ENCODE measurements at regions not wholly inside any gene's neighbourhood (a gene's known extent, or its start where the extent isn't known, plus 50 kb on each side); places are given as distances from the start of the nearest gene placed in this dataset.

DNA sequence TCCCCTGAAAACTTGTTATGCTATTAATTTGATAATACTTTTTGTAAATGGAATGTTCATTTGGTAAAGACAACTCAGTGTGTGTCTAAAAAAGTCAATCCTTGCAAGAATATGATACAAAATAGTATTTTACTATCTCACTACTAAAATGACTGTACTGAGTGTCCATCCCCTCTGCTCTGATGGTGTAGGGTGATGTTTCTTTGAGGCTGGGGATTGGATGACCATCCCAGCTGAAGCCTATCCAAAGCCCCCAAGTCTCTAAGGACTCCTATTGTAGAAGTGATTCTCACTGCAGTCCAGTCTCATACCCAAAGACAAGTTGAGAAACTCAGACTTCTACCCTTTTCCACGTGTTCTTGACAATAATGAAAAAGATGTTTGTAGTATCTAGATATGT is 1128.4 kb downstream of the BCL11B start:
- Histone ChIP-seq H3K4me3 (ENCODE audit: low read length) (no peak overlapping the region), H3K4me1 (ENCODE audit: control insufficient read depth, insufficient read depth, low read length) (peaks cover 2% of the 10 kb centered on the region; the same call in 1 of the 2 replicates), H3K36me3 (ENCODE audit: control insufficient read depth, insufficient read depth, low read length) (no peaks in the 10 kb centered on the region), H3K27ac (ENCODE audit: low read length) (no peak overlapping the region), H3K9me3 (ENCODE audit: control insufficient read depth, insufficient read depth, low read length) (no peaks in the 10 kb centered on the region), H3K27me3 (ENCODE audit: control insufficient read depth, insufficient read depth, low read length) (no peaks in the 10 kb centered on the region)
- DNase-seq (ENCODE audit: low read depth, low spot score) = no peak
- WGBS (ENCODE audit: insufficient coverage, insufficient read length) = no CpG with 5 or more reads among the region's 1 CpG

- Histone ChIP-seq H3K36me3 (ENCODE audit: control insufficient read depth, insufficient read depth, low read length) (no peaks in the 10 kb centered on the region), H3K27me3 (ENCODE audit: control insufficient read depth, insufficient read depth, low read length) (no peaks in the 10 kb centered on the region), H3K27ac (ENCODE audit: low read length) (no peak overlapping the region), H3K9me3 (ENCODE audit: control insufficient read depth, insufficient read depth, low read length) (no peaks in the 10 kb centered on the region), H3K4me3 (ENCODE audit: low read length) (no peak overlapping the region), H3K4me1 (ENCODE audit: control insufficient read depth, insufficient read depth, low read length) (no peaks in the 10 kb centered on the region)
- no peak for DNase-seq (ENCODE audit: low read depth, low spot score)
- no CpG with 5 or more reads among the region's 5 CpGs for WGBS (ENCODE audit: insufficient coverage, insufficient read length)
Observed at GRCh38 chr14:98144964-98145363, 1127.0 kb downstream of the BCL11B start.

DNA sequence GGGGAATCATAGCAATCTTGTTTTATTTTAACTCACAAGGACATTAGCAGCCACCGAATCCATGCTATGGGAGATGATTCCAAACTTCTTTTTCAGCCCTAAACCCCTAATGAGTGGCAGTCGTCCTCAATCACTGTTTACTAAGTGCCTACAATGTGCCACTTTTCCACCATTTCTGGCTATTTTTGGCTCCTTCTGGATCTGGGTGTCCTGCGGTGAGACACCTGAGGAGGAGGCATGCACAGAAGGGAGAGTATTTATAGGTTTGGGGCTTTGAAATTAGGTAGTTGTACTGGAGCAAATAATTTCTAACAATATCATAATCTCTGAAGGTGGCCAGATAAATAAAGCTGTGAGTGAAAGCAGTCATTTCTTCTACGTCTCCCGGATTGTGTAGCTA is 1125.6 kb downstream of the BCL11B start:
- Histone ChIP-seq H3K4me1 (ENCODE audit: control insufficient read depth, insufficient read depth, low read length) (no peaks in the 10 kb centered on the region), H3K4me3 (ENCODE audit: low read length) (no peak overlapping the region), H3K27ac (ENCODE audit: low read length) (no peak overlapping the region), H3K27me3 (ENCODE audit: control insufficient read depth, insufficient read depth, low read length) (no peaks in the 10 kb centered on the region), H3K9me3 (ENCODE audit: control insufficient read depth, insufficient read depth, low read length) (no peaks in the 10 kb centered on the region), H3K36me3 (ENCODE audit: control insufficient read depth, insufficient read depth, low read length) (no peaks in the 10 kb centered on the region)
- WGBS (ENCODE audit: insufficient coverage, insufficient read length) = no CpG with 5 or more reads among the region's 5 CpGs
- no peak for DNase-seq (ENCODE audit: low read depth, low spot score)

DNA sequence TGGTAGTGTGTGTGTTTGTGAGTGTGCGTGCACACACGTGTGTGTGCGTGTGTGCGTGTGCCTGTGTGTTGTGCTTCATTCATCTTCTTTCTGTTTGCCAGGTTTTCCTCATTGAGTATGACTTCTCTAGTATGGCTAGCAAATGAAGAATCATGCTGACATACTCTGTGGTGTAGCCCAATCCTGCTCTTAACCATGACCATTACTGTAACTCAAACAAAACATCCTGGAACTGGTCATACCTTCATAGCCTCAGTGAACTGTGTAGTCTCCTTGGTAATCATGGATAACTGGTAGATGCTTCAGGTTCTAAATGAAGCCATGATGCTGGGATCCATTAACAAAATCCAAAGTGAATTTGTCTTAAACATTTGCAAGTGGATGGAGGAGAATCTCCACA is 1117.7 kb downstream of the BCL11B start:
- H3K27me3 ChIP-seq (ENCODE audit: control insufficient read depth, insufficient read depth, low read length) = no peaks in the 10 kb centered on the region
- WGBS (ENCODE audit: insufficient coverage, insufficient read length) = no CpG with 5 or more reads among the region's 4 CpGs

DNA sequence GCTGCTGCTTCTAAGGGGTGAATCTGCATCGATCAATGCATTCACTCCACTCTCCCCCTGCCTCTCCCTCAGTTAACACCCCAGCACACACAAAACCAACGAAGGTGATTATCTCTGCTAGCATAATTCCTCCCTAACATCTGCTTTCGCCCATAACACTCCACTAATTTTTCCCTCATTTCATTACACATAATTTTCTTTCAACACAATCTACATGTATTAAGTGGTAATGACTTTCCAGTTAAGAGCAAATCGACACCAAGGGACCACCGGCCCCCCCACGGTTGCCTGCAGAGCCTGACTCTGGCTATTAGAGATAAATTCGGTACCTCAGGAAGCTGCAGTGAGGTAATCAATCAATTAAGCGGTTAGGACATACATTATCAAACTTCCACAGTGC is 1115.6 kb downstream of the BCL11B start:
- Histone ChIP-seq H3K27ac (ENCODE audit: low read length) (no peak overlapping the region), H3K36me3 (ENCODE audit: control insufficient read depth, insufficient read depth, low read length) (no peaks in the 10 kb centered on the region), H3K4me1 (ENCODE audit: control insufficient read depth, insufficient read depth, low read length) (no peaks in the 10 kb centered on the region), H3K9me3 (ENCODE audit: control insufficient read depth, insufficient read depth, low read length) (no peaks in the 10 kb centered on the region), H3K4me3 (ENCODE audit: low read length) (no peak overlapping the region), H3K27me3 (ENCODE audit: control insufficient read depth, insufficient read depth, low read length) (no peaks in the 10 kb centered on the region)
- no peak for DNase-seq (ENCODE audit: low read depth, low spot score)
- WGBS (ENCODE audit: insufficient coverage, insufficient read length) = 100% methylated on average over 2 of the region's 8 CpGs

More for the DNA sequence above, 1117.7 kb downstream of the BCL11B start:
- H3K9me3 ChIP-seq (ENCODE audit: control insufficient read depth, insufficient read depth, low read length) = no peaks in the 10 kb centered on the region
- no peaks in the 10 kb centered on the region for H3K36me3 ChIP-seq (ENCODE audit: control insufficient read depth, insufficient read depth, low read length)
- no peaks in the 10 kb centered on the region for H3K4me1 ChIP-seq (ENCODE audit: control insufficient read depth, insufficient read depth, low read length)
- DNase-seq (ENCODE audit: low read depth, low spot score) = no peak
- H3K27ac ChIP-seq (ENCODE audit: low read length) = no peak overlapping the region
- H3K4me3 ChIP-seq (ENCODE audit: low read length) = no peak overlapping the region

- DNase-seq (ENCODE audit: low read depth, low spot score) = no peak
- no peaks in the 10 kb centered on the region for H3K27me3 ChIP-seq (ENCODE audit: control insufficient read depth, insufficient read depth, low read length)
- no peak overlapping the region for H3K27ac ChIP-seq (ENCODE audit: low read length)
- H3K9me3 ChIP-seq (ENCODE audit: control insufficient read depth, insufficient read depth, low read length) = no peaks in the 10 kb centered on the region
- no peak overlapping the region for H3K4me3 ChIP-seq (ENCODE audit: low read length)
- no peaks in the 10 kb centered on the region; the same call in 1 of the 2 replicates for H3K36me3 ChIP-seq (ENCODE audit: control insufficient read depth, insufficient read depth, low read length)
- WGBS (ENCODE audit: insufficient coverage, insufficient read length) = no CpG with 5 or more reads among the region's 9 CpGs
- no peaks in the 10 kb centered on the region for H3K4me1 ChIP-seq (ENCODE audit: control insufficient read depth, insufficient read depth, low read length)
Observed at GRCh38 chr14:98160901-98161300, 1111.1 kb downstream of the BCL11B start.

GRCh38 chr14:98161356-98161755 is 1110.6 kb downstream of the BCL11B start:
- DNase-seq (ENCODE audit: low read depth, low spot score) = no peak
- Histone ChIP-seq H3K9me3 (ENCODE audit: control insufficient read depth, insufficient read depth, low read length) (no peaks in the 10 kb centered on the region), H3K27ac (ENCODE audit: low read length) (no peak overlapping the region), H3K36me3 (ENCODE audit: control insufficient read depth, insufficient read depth, low read length) (no peaks in the 10 kb centered on the region; the same call in 1 of the 2 replicates), H3K4me3 (ENCODE audit: low read length) (no peak overlapping the region), H3K4me1 (ENCODE audit: control insufficient read depth, insufficient read depth, low read length) (no peaks in the 10 kb centered on the region), H3K27me3 (ENCODE audit: control insufficient read depth, insufficient read depth, low read length) (no peaks in the 10 kb centered on the region)
- WGBS (ENCODE audit: insufficient coverage, insufficient read length) = no CpG with 5 or more reads among the region's 4 CpGs

DNA sequence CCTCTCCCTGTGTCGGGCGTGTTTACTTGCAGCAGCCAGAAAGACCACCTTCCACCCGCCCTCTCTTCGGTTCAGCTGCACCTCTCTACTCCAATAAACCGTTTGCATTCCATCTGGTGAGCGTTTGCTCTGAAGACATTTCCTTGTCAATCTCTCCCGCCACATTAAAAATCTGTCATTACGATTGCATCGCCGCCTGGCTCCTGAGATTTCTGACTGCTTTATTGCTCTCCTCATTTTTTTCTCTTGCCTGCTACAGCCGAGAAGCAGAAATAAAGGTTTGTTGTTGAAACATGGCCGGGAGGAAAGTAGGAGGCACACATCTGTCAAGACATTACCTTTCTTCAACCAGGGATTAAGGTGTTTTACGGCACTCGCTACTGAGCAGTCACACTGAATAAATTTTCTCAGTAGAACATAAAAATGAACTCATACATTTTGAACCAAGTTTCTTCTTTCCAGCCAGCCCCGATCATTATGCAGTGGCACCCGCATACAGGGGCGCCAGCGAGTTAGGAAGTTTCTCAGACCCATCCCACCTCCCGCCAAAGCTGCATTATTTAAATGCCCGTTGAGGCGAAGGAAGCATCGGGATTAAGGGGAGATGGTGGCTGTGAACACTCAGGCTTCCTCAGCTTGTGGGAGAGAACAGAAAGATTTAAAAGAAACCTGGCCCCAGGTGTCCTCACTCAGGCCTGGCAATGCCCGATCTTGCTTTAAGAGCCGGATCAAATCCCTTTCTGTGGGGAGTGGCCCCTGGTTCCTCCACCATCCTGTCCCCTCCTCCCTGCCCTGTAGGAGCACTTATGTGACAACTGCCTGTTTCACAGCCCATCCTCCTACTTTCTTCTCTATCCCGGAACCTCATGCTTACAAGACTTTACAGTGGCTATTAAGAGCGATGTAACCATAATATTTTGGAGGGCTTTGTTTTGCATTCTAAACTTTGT is 1108.9 kb downstream of the BCL11B start:
- WGBS (ENCODE audit: insufficient coverage, insufficient read length) = no CpG with 5 or more reads among the region's 26 CpGs
- Histone ChIP-seq H3K4me1 (ENCODE audit: control insufficient read depth, insufficient read depth, low read length) (no peaks in the 10 kb centered on the region), H3K27me3 (ENCODE audit: control insufficient read depth, insufficient read depth, low read length) (no peaks in the 10 kb centered on the region), H3K36me3 (ENCODE audit: control insufficient read depth, insufficient read depth, low read length) (no peaks in the 10 kb centered on the region; the same call in 1 of the 2 replicates), H3K4me3 (ENCODE audit: low read length) (no peak overlapping the region), H3K27ac (ENCODE audit: low read length) (no peak overlapping the region), H3K9me3 (ENCODE audit: control insufficient read depth, insufficient read depth, low read length) (no peaks in the 10 kb centered on the region)
- DNase-seq (ENCODE audit: low read depth, low spot score) = no peak

DNA sequence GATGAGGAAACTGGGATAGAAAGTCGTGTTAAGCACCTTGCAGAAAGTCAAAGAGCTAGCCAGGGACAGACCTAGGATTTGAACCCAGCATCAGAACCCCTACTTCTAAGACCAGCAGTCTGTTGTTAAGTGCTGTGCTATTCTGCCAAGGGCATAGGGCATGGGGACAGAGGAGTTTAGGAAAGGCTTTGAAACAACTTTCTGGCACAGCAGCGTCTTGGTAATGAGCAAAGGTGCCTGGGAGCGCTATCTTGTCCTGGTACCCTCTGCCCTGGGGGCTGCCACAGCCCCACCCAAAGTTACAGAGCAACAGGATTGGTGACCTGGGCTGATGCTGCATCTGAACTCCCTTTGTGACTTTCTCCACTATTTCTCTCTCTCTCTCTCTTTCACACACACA is 1108.1 kb downstream of the BCL11B start:
- Histone ChIP-seq H3K36me3 (ENCODE audit: control insufficient read depth, insufficient read depth, low read length) (no peaks in the 10 kb centered on the region; the same call in 1 of the 2 replicates), H3K27me3 (ENCODE audit: control insufficient read depth, insufficient read depth, low read length) (no peaks in the 10 kb centered on the region), H3K4me3 (ENCODE audit: low read length) (no peak overlapping the region), H3K4me1 (ENCODE audit: control insufficient read depth, insufficient read depth, low read length) (no peaks in the 10 kb centered on the region), H3K9me3 (ENCODE audit: control insufficient read depth, insufficient read depth, low read length) (no peaks in the 10 kb centered on the region), H3K27ac (ENCODE audit: low read length) (no peak overlapping the region)
- no peak for DNase-seq (ENCODE audit: low read depth, low spot score)
- no CpG with 5 or more reads among the region's 3 CpGs for WGBS (ENCODE audit: insufficient coverage, insufficient read length)

DNA sequence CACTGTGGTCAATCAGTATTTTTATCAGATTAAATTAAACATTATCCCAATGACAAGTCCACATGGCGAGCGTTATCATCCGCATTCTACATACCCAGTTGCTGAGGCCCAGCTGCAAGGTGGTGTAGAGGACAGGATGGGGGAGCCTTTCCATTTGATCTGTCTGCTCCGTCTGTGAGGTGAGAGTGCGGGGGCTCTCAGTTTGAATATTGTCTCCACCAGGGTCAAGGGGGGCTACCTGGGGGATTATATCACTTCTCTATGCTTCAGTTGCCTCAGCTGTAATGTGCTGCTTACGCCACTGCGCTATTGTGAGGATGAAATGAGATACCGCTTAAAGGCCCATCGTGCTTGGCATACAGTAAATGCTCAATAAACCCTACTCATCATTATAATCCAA is 1106.0 kb downstream of the BCL11B start:
- DNase-seq (ENCODE audit: low read depth, low spot score) = no peak
- Histone ChIP-seq H3K27ac (ENCODE audit: low read length) (no peak overlapping the region), H3K4me1 (ENCODE audit: control insufficient read depth, insufficient read depth, low read length) (no peaks in the 10 kb centered on the region), H3K36me3 (ENCODE audit: control insufficient read depth, insufficient read depth, low read length) (no peaks in the 10 kb centered on the region; the same call in 1 of the 2 replicates), H3K27me3 (ENCODE audit: control insufficient read depth, insufficient read depth, low read length) (no peaks in the 10 kb centered on the region), H3K4me3 (ENCODE audit: low read length) (no peak overlapping the region), H3K9me3 (ENCODE audit: control insufficient read depth, insufficient read depth, low read length) (no peaks in the 10 kb centered on the region)
- WGBS (ENCODE audit: insufficient coverage, insufficient read length) = no CpG with 5 or more reads among the region's 9 CpGs

- H3K9me3 ChIP-seq (ENCODE audit: control insufficient read depth, insufficient read depth, low read length) = no peaks in the 10 kb centered on the region
- no peaks in the 10 kb centered on the region for H3K27me3 ChIP-seq (ENCODE audit: control insufficient read depth, insufficient read depth, low read length)
- no peak overlapping the region for H3K27ac ChIP-seq (ENCODE audit: low read length)
- DNase-seq (ENCODE audit: low read depth, low spot score) = no peak
- WGBS (ENCODE audit: insufficient coverage, insufficient read length) = no CpG with 5 or more reads among the region's 10 CpGs
- H3K4me3 ChIP-seq (ENCODE audit: low read length) = no peak overlapping the region
- no peaks in the 10 kb centered on the region; the same call in 1 of the 2 replicates for H3K36me3 ChIP-seq (ENCODE audit: control insufficient read depth, insufficient read depth, low read length)
- no peaks in the 10 kb centered on the region for H3K4me1 ChIP-seq (ENCODE audit: control insufficient read depth, insufficient read depth, low read length)
Observed at GRCh38 chr14:98167275-98167674, 1104.7 kb downstream of the BCL11B start.
